Activated gamma-delta T cell treated with anti-CD3 and anti-CD28 coated beads, Interleukin-2, amount 50 U/mL, for 16 hours (primary cell): ENCODE measurements at regions not wholly inside any gene's neighbourhood (a gene's known extent, or its start where the extent isn't known, plus 50 kb on each side); places are given as distances from the start of the nearest gene placed in this dataset.

ENCODE experiments used
- DNase-seq: peaks from one replicate; pipeline ENCODE4 v3.0.0-alpha.2; 2020; ENCODE audit warnings: low read depth

GRCh38 chr7:32346253-32346652, 143.9 kb downstream of the LSM5 start:
- DNase-seq = no peak

GRCh38 chr7:32336726-32337125, 153.5 kb downstream of the LSM5 start:
- DNase-seq = no peak

GRCh38 chr7:32335107-32335506, 155.1 kb downstream of the LSM5 start:
- DNase-seq = no peak

GRCh38 chr7:32330602-32331001, 159.6 kb downstream of the LSM5 start:
- DNase-seq = no peak

- DNase-seq = no peak
Observed at GRCh38 chr7:32326078-32326477, 164.1 kb downstream of the LSM5 start.

GRCh38 chr7:32323712-32324111, 166.5 kb downstream of the LSM5 start:
- DNase-seq = no peak

- DNase-seq = no peak
Observed at GRCh38 chr7:32319012-32319382, 171.2 kb downstream of the LSM5 start.

GRCh38 chr7:32318300-32319011, 171.7 kb downstream of the LSM5 start:
- no peak for DNase-seq

- no peak for DNase-seq
Observed at GRCh38 chr7:32316839-32317238, 173.3 kb downstream of the LSM5 start.

GRCh38 chr7:32314761-32315160, 175.4 kb downstream of the LSM5 start:
- DNase-seq = no peak

- DNase-seq = no peak
Observed at GRCh38 chr7:32301427-32301826, 188.8 kb downstream of the LSM5 start.

GRCh38 chr7:32299133-32299702, 191.0 kb downstream of the LSM5 start:
- no peak for DNase-seq

GRCh38 chr7:32298408-32299132, 191.6 kb downstream of the LSM5 start:
- no peak for DNase-seq

GRCh38 chr7:32293833-32294232, 196.3 kb downstream of the LSM5 start:
- no peak for DNase-seq

GRCh38 chr7:32289651-32290414, 200.3 kb downstream of the LSM5 start:
- no peak for DNase-seq

- DNase-seq = no peak
Observed at GRCh38 chr7:32285698-32286097, 204.5 kb downstream of the LSM5 start.

GRCh38 chr7:32283546-32283945, 206.6 kb downstream of the LSM5 start:
- DNase-seq = no peak

- no peak for DNase-seq
Observed at GRCh38 chr7:32279500-32279899, 209.3 kb upstream of the PDE1C start.

- no peak for DNase-seq
Observed at GRCh38 chr7:32275216-32276009, 205.2 kb upstream of the PDE1C start.

- DNase-seq = no peak
Observed at GRCh38 chr7:32273297-32273696, 203.1 kb upstream of the PDE1C start.

- no peak for DNase-seq
Observed at GRCh38 chr7:32266932-32267475, 196.8 kb upstream of the PDE1C start.
